CD14-positive monocyte (primary cell): ENCODE measurements at regions not wholly inside any gene's neighbourhood (a gene's known extent, or its start where the extent isn't known, plus 50 kb on each side); places are given as distances from the start of the nearest gene placed in this dataset.

Experiments
- DNase-seq, 3 donors: peaks; one replicate each; pipeline ENCODE4 v3.0.0-alpha.2; 2011 to 2022
- H2AFZ ChIP-seq: 2 replicates; pipeline ENCODE4 v1.6.0; 2012; ENCODE audit warnings: mild to moderate bottlenecking, low read depth, low read length, inconsistent platforms; ENCODE audit not compliant: insufficient read depth, poor library complexity, severe bottlenecking
- H3K27ac ChIP-seq, 2 donors: 1 replicate in 1 of 2; 2 replicates in 1 of 2; pipeline ENCODE4 v1.5.1; 2012 to 2013; ENCODE audit warnings: low read length in 2 of 2, control low read depth in 1 of 2, inconsistent platforms in 1 of 2, low read depth in 1 of 2, mild to moderate bottlenecking in 1 of 2
- H3K27me3 ChIP-seq, 2 donors: one replicate each; pipeline versions ENCODE4 v1.6.0 to v1.6.1; 2011 to 2013; ENCODE audit warnings: low read length in 2 of 2; ENCODE audit not compliant: control insufficient read depth in 2 of 2, insufficient read depth in 2 of 2
- H3K36me3 ChIP-seq, 2 donors: replicated peaks in 1 of 2; 1 replicate in 1 of 2; 2 replicates in 1 of 2; pipeline versions ENCODE4 v1.5.1 to v1.6.1; 2012 to 2013; ENCODE audit warnings: low read length in 2 of 2, control low read depth in 1 of 2, inconsistent platforms in 1 of 2, mild to moderate bottlenecking in 1 of 2; ENCODE audit not compliant: insufficient read depth in 2 of 2, control insufficient read depth in 1 of 2
- H3K4me1 ChIP-seq, 2 donors: 1 replicate in 1 of 2; 2 replicates in 1 of 2; pipeline versions ENCODE4 v1.5.1 to v1.6.1; 2012 to 2013; ENCODE audit warnings: low read length in 2 of 2, control low read depth in 1 of 2, inconsistent platforms in 1 of 2, mild to moderate bottlenecking in 1 of 2, moderate library complexity in 1 of 2; ENCODE audit not compliant: insufficient read depth in 2 of 2, control insufficient read depth in 1 of 2
- H3K4me2 ChIP-seq: replicated peaks from 2 replicates; pipeline ENCODE3; 2012; ENCODE audit warnings: low read length, moderate library complexity, mild to moderate bottlenecking; ENCODE audit not compliant: poor library complexity, severe bottlenecking; ENCODE audit errors: extremely low read depth
- H3K4me3 ChIP-seq, 3 experiments: fragments of 200-600 bp in 1 of 3; sonication (generic) in 1 of 3; replicated peaks in 1 of 3; 1 replicate in 2 of 3; 2 replicates in 1 of 3; pipeline ENCODE4 v1.5.1; 2011 to 2013; ENCODE audit warnings: low read length in 3 of 3, mild to moderate bottlenecking in 3 of 3, control low read depth in 2 of 3, low read depth in 2 of 3, inconsistent platforms in 1 of 3, moderate library complexity in 1 of 3
- H3K79me2 ChIP-seq: 2 replicates; pipeline ENCODE4 v1.6.0; 2012; ENCODE audit warnings: mild to moderate bottlenecking, control low read depth, inconsistent platforms, low read length, moderate library complexity; ENCODE audit not compliant: insufficient read depth
- H3K9ac ChIP-seq: 2 replicates; pipeline ENCODE4 v1.6.0; 2017; ENCODE audit warnings: low read length, mild to moderate bottlenecking; ENCODE audit not compliant: insufficient read depth, poor library complexity, severe bottlenecking
- H3K9me3 ChIP-seq, 2 donors: replicated peaks in 1 of 2; 1 replicate in 1 of 2; 2 replicates in 1 of 2; pipeline versions ENCODE4 v1.5.1 to v1.6.1; 2012 to 2013; ENCODE audit warnings: low read length in 2 of 2, control low read depth in 1 of 2; ENCODE audit not compliant: control insufficient read depth in 1 of 2, insufficient read depth in 1 of 2
- H4K20me1 ChIP-seq: 2 replicates; pipeline ENCODE4 v1.6.0; 2012; ENCODE audit warnings: mild to moderate bottlenecking, low read length, control low read depth, moderate library complexity; ENCODE audit not compliant: insufficient read depth
- H3K27ac Mint-ChIP-seq, 7 donors: one replicate each; pipeline ENCODE4 v1.8.0; 2020; ENCODE audit warnings: mild to moderate bottlenecking in 7 of 7, mixed read lengths in 7 of 7, moderate library complexity in 6 of 7, inconsistent platforms in 2 of 7
- H3K27me3 Mint-ChIP-seq, 3 donors: one replicate each; pipeline ENCODE4 v1.8.0; 2021 to 2022; ENCODE audit warnings: low read depth in 3 of 3, mild to moderate bottlenecking in 3 of 3, mixed read lengths in 3 of 3, moderate library complexity in 3 of 3, inconsistent platforms in 1 of 3
- H3K36me3 Mint-ChIP-seq, 2 donors: one replicate each; pipeline ENCODE4 v1.8.0; 2020; ENCODE audit warnings: mixed read lengths in 2 of 2, inconsistent platforms in 1 of 2, mild to moderate bottlenecking in 1 of 2
- H3K4me1 Mint-ChIP-seq: one replicate; pipeline ENCODE4 v1.8.0; 2020; ENCODE audit warnings: mild to moderate bottlenecking, mixed read lengths
- H3K4me3 Mint-ChIP-seq, 2 donors: one replicate each; pipeline ENCODE4 v1.8.0; 2020; ENCODE audit warnings: mild to moderate bottlenecking in 2 of 2, mixed read lengths in 2 of 2, moderate library complexity in 1 of 2
- H3K9me3 Mint-ChIP-seq, 7 donors: one replicate each; pipeline ENCODE4 v1.8.0; 2020 to 2022; ENCODE audit warnings: mixed read lengths in 7 of 7, mild to moderate bottlenecking in 6 of 7, moderate library complexity in 6 of 7, inconsistent platforms in 2 of 7
- CTCF ChIP-seq: fragments of 200-600 bp; IDR thresholded peaks from one replicate; pipeline ENCODE4 v1.8.0; 2022; ENCODE audit warnings: antibody characterized with exemption, mild to moderate bottlenecking
- WGBS: methylation state at CpG from one replicate; pipeline ENCODE4 v1.1.5; 2013; ENCODE audit warnings: missing lambda C conversion rate; ENCODE audit not compliant: insufficient coverage; 5-methylcytosine and 5-hydroxymethylcytosine counted together
- intact Hi-C, 2 donors: fragments of 100-400 bp; cut with micrococcal nuclease; formaldehyde crosslinking; loops; one replicate each; pipeline versions ENCODE4 v1.15.0 to v1.15.1; 2023

GRCh38 chr13:55214841-55215345, 1925.8 kb upstream of the PRR20A start:
- no peaks in the 10 kb centered on the region for H4K20me1 ChIP-seq
- H3K27ac ChIP-seq = no peak overlapping the region
- H3K4me3 ChIP-seq = no peak overlapping the region
- no peak overlapping the region for H3K27ac Mint-ChIP-seq
- no peak for DNase-seq
- no peaks in the 10 kb centered on the region for H3K36me3 ChIP-seq
- H3K4me2 ChIP-seq = no peak overlapping the region
- H3K4me1 Mint-ChIP-seq = no peaks in the 10 kb centered on the region
- H3K4me3 Mint-ChIP-seq = no peak overlapping the region
- H3K27me3 ChIP-seq = no peaks in the 10 kb centered on the region
- no peaks in the 10 kb centered on the region for H3K36me3 Mint-ChIP-seq
- no peak for TF ChIP-seq CTCF
- no peaks in the 10 kb centered on the region for H3K79me2 ChIP-seq
- no peaks in the 10 kb centered on the region for H3K9me3 Mint-ChIP-seq
- no peak overlapping the region for H2AFZ ChIP-seq
- H3K27me3 Mint-ChIP-seq = no peaks in the 10 kb centered on the region
- intact Hi-C loops = no loop called here
- H3K4me1 ChIP-seq = no peaks in the 10 kb centered on the region
- no peak overlapping the region for H3K9ac ChIP-seq
- no peaks in the 10 kb centered on the region for H3K9me3 ChIP-seq

GRCh38 chr13:55219538-55219937, 1921.2 kb upstream of the PRR20A start:
- no peak for TF ChIP-seq CTCF
- no peaks in the 10 kb centered on the region for H3K4me1 ChIP-seq
- Mint-ChIP-seq H3K27ac (no peak overlapping the region), H3K36me3 (no peaks in the 10 kb centered on the region), H3K9me3 (peaks cover 0 to 2% (median 0%) of the 10 kb centered on the region in 7 donors), H3K27me3 (no peaks in the 10 kb centered on the region), H3K4me3 (no peak overlapping the region), H3K4me1 (no peaks in the 10 kb centered on the region)
- H3K27ac ChIP-seq = no peak overlapping the region
- no peaks in the 10 kb centered on the region for H4K20me1 ChIP-seq
- no peak overlapping the region for H3K9ac ChIP-seq
- no peak for DNase-seq
- H3K4me3 ChIP-seq = no peak overlapping the region
- intact Hi-C loops = no loop called here
- no peak overlapping the region for H2AFZ ChIP-seq
- no CpG with 5 or more reads among the region's 1 CpG for WGBS
- no peaks in the 10 kb centered on the region for H3K27me3 ChIP-seq
- no peaks in the 10 kb centered on the region for H3K79me2 ChIP-seq
- no peaks in the 10 kb centered on the region for H3K9me3 ChIP-seq
- no peak overlapping the region for H3K4me2 ChIP-seq
- H3K36me3 ChIP-seq = no peaks in the 10 kb centered on the region
